IMR-90 (cell line): ENCODE measurements at regions not wholly inside any gene's neighbourhood (a gene's known extent, or its start where the extent isn't known, plus 50 kb on each side); places are given as distances from the start of the nearest gene placed in this dataset.

ENCODE experiments used
- BHLHE40 ChIP-seq: fragments of 150-350 bp; IDR thresholded peaks from 2 replicates; pipeline ENCODE4 v1.6.1; 2016; ENCODE audit warnings: mild to moderate bottlenecking, low read depth, low read length
- CTCF ChIP-seq: conservative IDR thresholded peaks from 2 replicates; pipeline ENCODE4 v1.5.1; 2012; ENCODE audit warnings: mild to moderate bottlenecking, low read depth, low read length, improper control_type of control experiment
- MXI1 ChIP-seq: IDR thresholded peaks from 2 replicates; pipeline ENCODE4 v1.6.1; 2012; ENCODE audit warnings: low read depth, mild to moderate bottlenecking, low read length, moderate library complexity, borderline replicate concordance
- NFE2L2 ChIP-seq: fragments of 150-350 bp; IDR thresholded peaks from 2 replicates; pipeline ENCODE4 v1.6.1; 2016; ENCODE audit warnings: low read depth, mild to moderate bottlenecking, low read length
- POLR2A ChIP-seq: IDR thresholded peaks from 2 replicates; pipeline ENCODE4 v1.6.1; 2012; ENCODE audit warnings: mild to moderate bottlenecking, low read depth, low read length
- RFX5 ChIP-seq: IDR thresholded peaks from 2 replicates; pipeline ENCODE4 v1.8.0; 2012; ENCODE audit warnings: low read depth, mild to moderate bottlenecking, low read length, moderate library complexity

GRCh38 chr2:242056026-242056425 is 186.5 kb downstream of the RTP5 start:
- TF ChIP-seq CTCF, result no peak
- no peak for TF ChIP-seq MXI1
- no peak for TF ChIP-seq RFX5
- TF ChIP-seq POLR2A, result no peak
- no peak for TF ChIP-seq NFE2L2
- TF ChIP-seq BHLHE40, result no peak
